HEK293 (cell line): ENCODE measurements at regions not wholly inside any gene's neighbourhood (a gene's known extent, or its start where the extent isn't known, plus 50 kb on each side); places are given as distances from the start of the nearest gene placed in this dataset.

Experiments used
- CTCF ChIA-PET: fragments of 350-600 bp; formaldehyde crosslinking; extraction: SDS; loops from one replicate; lab custom pipeline; 2021; ENCODE audit warnings: antibody characterized with exemption; lab: Yijun Ruan, JAX
- POLR2A ChIA-PET: fragments of 300-600 bp; formaldehyde crosslinking; extraction: SDS; loops from one replicate; lab custom pipeline; 2020; ENCODE audit warnings: antibody characterized with exemption, inconsistent platforms; lab: Yijun Ruan, JAX
- H3K27ac ChIP-seq: fragments of 200-500 bp; sonication (Bioruptor generic); 2 replicates; pipeline ENCODE4 v1.5.1; 2014; ENCODE audit warnings: low read depth, low read length, control low read depth, inconsistent platforms; ENCODE audit errors: extremely low read depth
- H3K36me3 ChIP-seq, 2 experiments: fragments of 200-500 bp in 1 of 2; sonication (Bioruptor generic) in 1 of 2; 1 replicate in 1 of 2; 2 replicates in 1 of 2; pipeline ENCODE4 v1.5.1; 2014 to 2017; ENCODE audit warnings: inconsistent platforms in 2 of 2, low read length in 2 of 2; ENCODE audit not compliant: control insufficient read depth in 2 of 2, insufficient read depth in 1 of 2
- H3K4me1 ChIP-seq: fragments of 200-500 bp; sonication (Bioruptor generic); 2 replicates; pipeline ENCODE4 v1.5.1; 2014; ENCODE audit warnings: mild to moderate bottlenecking, low read length, inconsistent platforms; ENCODE audit not compliant: control insufficient read depth, insufficient read depth
- H3K4me3 ChIP-seq: 2 replicates; pipeline ENCODE4 v1.5.1; 2011; ENCODE audit warnings: low read depth, mild to moderate bottlenecking, control low read depth, low read length, moderate library complexity
- H3K9me3 ChIP-seq: fragments of 200-500 bp; sonication (Bioruptor generic); 2 replicates; pipeline ENCODE4 v1.5.1; 2014; ENCODE audit warnings: low read depth, low read length, inconsistent platforms; ENCODE audit not compliant: control insufficient read depth, insufficient read depth
- FEZF1 ChIP-seq: fragments of 450-650 bp; formaldehyde crosslinking; IDR thresholded peaks from 2 replicates; pipeline ENCODE4 v1.5.1; 2016; ENCODE audit warnings: missing biosample characterization, missing genetic modification characterization
- GLI4 ChIP-seq: fragments of 450-650 bp; formaldehyde crosslinking; IDR thresholded peaks from 2 replicates; pipeline ENCODE4 v1.5.1; 2016; ENCODE audit warnings: missing biosample characterization, missing genetic modification characterization
- HOXC10 ChIP-seq: sonication (generic); formaldehyde crosslinking; IDR thresholded peaks from 2 replicates; pipeline ENCODE4 v1.8.1; 2023; ENCODE audit warnings: mild to moderate bottlenecking, missing genetic modification reagents
- KLF1 ChIP-seq: fragments of 450-650 bp; formaldehyde crosslinking; IDR thresholded peaks from 2 replicates; pipeline ENCODE4 v1.5.1; 2016; ENCODE audit warnings: missing biosample characterization, missing genetic modification characterization
- ZBTB20 ChIP-seq: fragments of 450-650 bp; formaldehyde crosslinking; IDR thresholded peaks from 2 replicates; pipeline ENCODE4 v1.5.1; 2016; ENCODE audit warnings: missing biosample characterization, missing genetic modification characterization
- ZBTB8A ChIP-seq: fragments of 450-650 bp; formaldehyde crosslinking; IDR thresholded peaks from 2 replicates; pipeline ENCODE4 v1.5.1; 2016; ENCODE audit warnings: missing biosample characterization, missing genetic modification characterization
- ZEB2 ChIP-seq: fragments of 450-650 bp; formaldehyde crosslinking; IDR thresholded peaks from 2 replicates; pipeline ENCODE4 v1.5.1; 2016; ENCODE audit warnings: missing biosample characterization, missing genetic modification characterization
- ZNF138 ChIP-seq: fragments of 450-650 bp; formaldehyde crosslinking; IDR thresholded peaks from 2 replicates; pipeline ENCODE4 v1.5.1; 2016; ENCODE audit warnings: missing biosample characterization, missing genetic modification characterization, borderline replicate concordance
- ZNF169 ChIP-seq: fragments of 450-650 bp; formaldehyde crosslinking; IDR thresholded peaks from 2 replicates; pipeline ENCODE4 v1.5.1; 2016; ENCODE audit warnings: missing biosample characterization, missing genetic modification characterization
- ZNF174 ChIP-seq: fragments of 450-650 bp; formaldehyde crosslinking; IDR thresholded peaks from 2 replicates; pipeline ENCODE4 v1.5.0; 2017; ENCODE audit warnings: missing biosample characterization, mild to moderate bottlenecking, missing genetic modification characterization
- ZNF221 ChIP-seq: fragments of 450-650 bp; formaldehyde crosslinking; IDR thresholded peaks from 2 replicates; pipeline ENCODE4 v1.5.1; 2017; ENCODE audit warnings: missing biosample characterization, missing genetic modification characterization, borderline replicate concordance
- ZNF341 ChIP-seq: fragments of 450-650 bp; formaldehyde crosslinking; IDR thresholded peaks from 2 replicates; pipeline ENCODE4; 2016; ENCODE audit warnings: low read depth, missing biosample characterization, missing genetic modification characterization
- ZNF48 ChIP-seq: fragments of 450-650 bp; formaldehyde crosslinking; IDR thresholded peaks from 2 replicates; pipeline ENCODE4 v1.5.1; 2016; ENCODE audit warnings: missing biosample characterization, missing genetic modification characterization
- ZNF529 ChIP-seq: fragments of 450-650 bp; formaldehyde crosslinking; IDR thresholded peaks from 2 replicates; pipeline ENCODE4 v1.5.1; 2017; ENCODE audit warnings: missing genetic modification characterization, missing biosample characterization; ENCODE audit not compliant: insufficient replicate concordance
- ZNF585B ChIP-seq: fragments of 450-650 bp; formaldehyde crosslinking; IDR thresholded peaks from 2 replicates; pipeline ENCODE4 v1.5.1; 2016; ENCODE audit warnings: missing biosample characterization, missing genetic modification characterization
- ZNF596 ChIP-seq: fragments of 450-650 bp; IDR thresholded peaks from 2 replicates; pipeline ENCODE4 v1.5.0; 2018; ENCODE audit warnings: missing biosample characterization, mild to moderate bottlenecking, missing genetic modification characterization, moderate library complexity
- ZNF623 ChIP-seq: fragments of 450-650 bp; formaldehyde crosslinking; IDR thresholded peaks from 2 replicates; pipeline ENCODE4 v1.5.1; 2016; ENCODE audit warnings: missing biosample characterization, missing genetic modification characterization
- ZNF677 ChIP-seq: fragments of 450-650 bp; IDR thresholded peaks from 2 replicates; pipeline ENCODE4 v1.5.0; 2018; ENCODE audit warnings: missing biosample characterization, mild to moderate bottlenecking, missing genetic modification characterization, moderate library complexity
- TF ChIP-seq, protein P1 (sequence below): fragments of 450-650 bp; formaldehyde crosslinking; IDR thresholded peaks from 2 replicates; pipeline ENCODE4 v1.5.1; 2017; ENCODE audit warnings: missing biosample characterization, missing genetic modification characterization
- TF ChIP-seq, protein P2 (sequence below): fragments of 450-650 bp; formaldehyde crosslinking; IDR thresholded peaks from 2 replicates; pipeline ENCODE4 v1.5.1; 2017; ENCODE audit warnings: missing biosample characterization, missing genetic modification characterization
- TF ChIP-seq, protein P3 (sequence below): fragments of 450-650 bp; IDR thresholded peaks from 2 replicates; pipeline ENCODE4 v1.5.1; 2018; ENCODE audit warnings: missing biosample characterization, missing genetic modification characterization
- TF ChIP-seq, protein P4 (sequence below): fragments of 450-650 bp; formaldehyde crosslinking; IDR thresholded peaks from 2 replicates; pipeline ENCODE4 v1.5.1; 2016; ENCODE audit warnings: missing biosample characterization, missing genetic modification characterization
- TF ChIP-seq, protein P5 (sequence below): fragments of 450-650 bp; formaldehyde crosslinking; IDR thresholded peaks from 2 replicates; pipeline ENCODE4 v1.5.1; 2016; ENCODE audit warnings: missing biosample characterization, missing genetic modification characterization

DNA sequence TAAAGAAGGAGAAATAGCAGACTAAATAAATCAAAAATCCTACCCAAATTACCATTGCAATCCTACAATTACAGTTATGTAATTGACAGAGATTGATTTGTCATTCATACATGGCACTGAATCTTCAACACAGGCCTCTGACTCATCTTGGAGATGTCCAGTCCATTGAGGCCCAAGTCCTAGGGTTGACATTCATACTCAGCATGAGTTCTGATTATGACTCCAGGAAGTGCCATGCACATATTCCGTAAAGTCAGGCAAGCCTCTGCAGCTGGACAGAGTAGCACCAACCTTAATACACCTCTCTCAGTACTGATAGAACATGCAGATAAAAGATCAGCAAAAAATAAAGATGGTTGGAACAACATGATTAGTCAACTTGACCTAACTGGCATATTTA lies 353.7 kb upstream of the NFE2L3 start:
- Histone ChIP-seq H3K27ac (no peak overlapping the region), H3K4me1 (no peaks in the 10 kb centered on the region; the same call in 1 of the 2 replicates), H3K9me3 (no peaks in the 10 kb centered on the region), H3K4me3 (no peak overlapping the region), H3K36me3 (no peaks in the 10 kb centered on the region)
- CTCF ChIA-PET: no interaction called here
- TF ChIP-seq FEZF1 (tag by site-specific recombination) (no peak), ZNF623 (tag by site-specific recombination) (no peak), ZNF585B (tag by site-specific recombination) (no peak), ZNF596 (tag by site-specific recombination) (no peak), KLF1 (no peak)
- TF ChIP-seq, protein P1, sequence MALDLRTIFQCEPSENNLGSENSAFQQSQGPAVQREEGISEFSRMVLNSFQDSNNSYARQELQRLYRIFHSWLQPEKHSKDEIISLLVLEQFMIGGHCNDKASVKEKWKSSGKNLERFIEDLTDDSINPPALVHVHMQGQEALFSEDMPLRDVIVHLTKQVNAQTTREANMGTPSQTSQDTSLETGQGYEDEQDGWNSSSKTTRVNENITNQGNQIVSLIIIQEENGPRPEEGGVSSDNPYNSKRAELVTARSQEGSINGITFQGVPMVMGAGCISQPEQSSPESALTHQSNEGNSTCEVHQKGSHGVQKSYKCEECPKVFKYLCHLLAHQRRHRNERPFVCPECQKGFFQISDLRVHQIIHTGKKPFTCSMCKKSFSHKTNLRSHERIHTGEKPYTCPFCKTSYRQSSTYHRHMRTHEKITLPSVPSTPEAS (tag by site-specific recombination): no peak
- TF ChIP-seq, protein P2, sequence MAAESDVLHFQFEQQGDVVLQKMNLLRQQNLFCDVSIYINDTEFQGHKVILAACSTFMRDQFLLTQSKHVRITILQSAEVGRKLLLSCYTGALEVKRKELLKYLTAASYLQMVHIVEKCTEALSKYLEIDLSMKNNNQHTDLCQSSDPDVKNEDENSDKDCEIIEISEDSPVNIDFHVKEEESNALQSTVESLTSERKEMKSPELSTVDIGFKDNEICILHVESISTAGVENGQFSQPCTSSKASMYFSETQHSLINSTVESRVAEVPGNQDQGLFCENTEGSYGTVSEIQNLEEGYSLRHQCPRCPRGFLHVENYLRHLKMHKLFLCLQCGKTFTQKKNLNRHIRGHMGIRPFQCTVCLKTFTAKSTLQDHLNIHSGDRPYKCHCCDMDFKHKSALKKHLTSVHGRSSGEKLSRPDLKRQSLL (tag by site-specific recombination): no peak
- TF ChIP-seq, protein P3, sequence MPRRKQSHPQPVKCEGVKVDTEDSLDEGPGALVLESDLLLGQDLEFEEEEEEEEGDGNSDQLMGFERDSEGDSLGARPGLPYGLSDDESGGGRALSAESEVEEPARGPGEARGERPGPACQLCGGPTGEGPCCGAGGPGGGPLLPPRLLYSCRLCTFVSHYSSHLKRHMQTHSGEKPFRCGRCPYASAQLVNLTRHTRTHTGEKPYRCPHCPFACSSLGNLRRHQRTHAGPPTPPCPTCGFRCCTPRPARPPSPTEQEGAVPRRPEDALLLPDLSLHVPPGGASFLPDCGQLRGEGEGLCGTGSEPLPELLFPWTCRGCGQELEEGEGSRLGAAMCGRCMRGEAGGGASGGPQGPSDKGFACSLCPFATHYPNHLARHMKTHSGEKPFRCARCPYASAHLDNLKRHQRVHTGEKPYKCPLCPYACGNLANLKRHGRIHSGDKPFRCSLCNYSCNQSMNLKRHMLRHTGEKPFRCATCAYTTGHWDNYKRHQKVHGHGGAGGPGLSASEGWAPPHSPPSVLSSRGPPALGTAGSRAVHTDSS: no peak
- POLR2A ChIA-PET: no interaction called here

DNA sequence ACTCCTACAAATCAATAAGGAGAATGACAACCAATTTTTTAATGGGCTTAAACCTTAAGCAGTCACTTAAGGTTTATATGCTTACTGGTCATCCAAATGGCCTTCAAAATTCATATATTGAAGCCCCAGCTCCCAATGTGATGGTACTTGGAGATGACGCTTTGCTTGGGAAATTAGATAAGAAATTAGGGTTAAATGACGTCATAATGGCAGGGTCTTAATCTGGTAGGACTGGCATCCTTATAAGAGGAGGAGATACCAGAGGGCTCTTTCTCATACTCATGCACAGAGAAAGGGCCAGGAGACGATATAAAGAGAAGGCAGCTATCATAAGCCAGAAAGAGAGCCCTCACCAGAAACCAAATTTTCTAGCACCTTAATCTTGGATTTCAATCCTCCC lies 350.8 kb upstream of the NFE2L3 start:
- Histone ChIP-seq H3K4me1 (peaks cover 9% of the 10 kb centered on the region), H3K9me3 (no peaks in the 10 kb centered on the region), H3K36me3 (no peaks in the 10 kb centered on the region), H3K27ac (no peak overlapping the region), H3K4me3 (no peak overlapping the region)
- CTCF ChIA-PET: interaction anchor here (0.6 to 1.2 kb wide), 2 partner anchors 48 to 53 kb away, joined by 3 to 4 read pairs; no protein-coding TSS in a partner anchor
- TF ChIP-seq ZNF48 (tag by site-specific recombination) (no peak), ZNF677 (tag by site-specific recombination) (no peak), ZBTB8A (tag by site-specific recombination) (no peak), ZNF529 (tag by site-specific recombination) (no peak), ZNF169 (no peak), ZNF221 (tag by site-specific recombination) (no peak), ZNF174 (tag by site-specific recombination) (no peak)
- POLR2A ChIA-PET: no interaction called here

DNA sequence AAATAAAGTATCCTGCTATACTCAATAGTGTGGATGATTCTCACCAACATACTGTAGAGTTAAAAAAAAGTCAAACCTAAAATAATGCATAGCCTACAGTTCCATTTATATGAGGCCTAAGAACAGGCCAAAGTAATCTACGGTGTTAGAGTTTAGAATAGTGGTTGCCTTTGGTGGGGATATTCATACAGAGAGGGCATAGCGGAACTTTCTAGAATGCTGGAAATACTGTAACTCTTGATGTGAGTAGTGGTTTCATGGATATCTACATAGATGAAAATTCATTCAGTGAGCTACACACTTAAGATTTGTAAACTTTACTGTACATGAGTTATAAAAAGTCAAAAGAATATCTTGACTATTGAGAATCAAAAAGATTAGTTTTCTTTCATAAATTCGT lies 349.9 kb upstream of the NFE2L3 start:
- POLR2A ChIA-PET: no interaction called here
- no peaks in the 10 kb centered on the region for H3K36me3 ChIP-seq
- no peak overlapping the region for H3K27ac ChIP-seq
- no peak overlapping the region for H3K4me3 ChIP-seq
- CTCF ChIA-PET: no interaction called here
- no peak for TF ChIP-seq ZEB2 (tag by site-specific recombination)
- TF ChIP-seq, all 188 proteins: peak for 0
- H3K9me3 ChIP-seq: no peaks in the 10 kb centered on the region
- H3K4me1 ChIP-seq: peaks cover 9% of the 10 kb centered on the region

DNA sequence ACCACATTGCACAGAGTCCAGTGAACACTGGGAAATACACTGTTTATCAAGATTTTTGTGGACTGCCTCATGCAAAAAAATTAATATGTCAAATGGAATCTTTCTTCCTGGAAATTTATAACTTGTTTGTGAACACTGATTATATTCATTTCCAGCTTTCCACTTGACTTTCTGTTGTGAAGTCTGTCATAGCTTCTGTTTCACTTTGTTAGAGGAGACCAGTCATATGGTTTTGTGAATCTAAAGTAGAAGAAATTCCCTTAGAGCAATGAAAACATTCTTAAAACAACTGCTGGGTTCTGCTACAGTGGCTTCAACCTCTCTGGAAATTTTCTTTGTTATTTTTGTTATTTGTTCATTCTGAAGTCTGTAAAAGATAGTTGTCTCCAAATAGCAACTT lies 349.5 kb upstream of the NFE2L3 start:
- Histone ChIP-seq H3K4me1 (peaks cover 9% of the 10 kb centered on the region), H3K36me3 (no peaks in the 10 kb centered on the region), H3K27ac (no peak overlapping the region), H3K4me3 (no peak overlapping the region), H3K9me3 (no peaks in the 10 kb centered on the region)
- CTCF ChIA-PET: no interaction called here
- POLR2A ChIA-PET: no interaction called here
- no peak for TF ChIP-seq GLI4 (tag by site-specific recombination)
- TF ChIP-seq, protein P4, sequence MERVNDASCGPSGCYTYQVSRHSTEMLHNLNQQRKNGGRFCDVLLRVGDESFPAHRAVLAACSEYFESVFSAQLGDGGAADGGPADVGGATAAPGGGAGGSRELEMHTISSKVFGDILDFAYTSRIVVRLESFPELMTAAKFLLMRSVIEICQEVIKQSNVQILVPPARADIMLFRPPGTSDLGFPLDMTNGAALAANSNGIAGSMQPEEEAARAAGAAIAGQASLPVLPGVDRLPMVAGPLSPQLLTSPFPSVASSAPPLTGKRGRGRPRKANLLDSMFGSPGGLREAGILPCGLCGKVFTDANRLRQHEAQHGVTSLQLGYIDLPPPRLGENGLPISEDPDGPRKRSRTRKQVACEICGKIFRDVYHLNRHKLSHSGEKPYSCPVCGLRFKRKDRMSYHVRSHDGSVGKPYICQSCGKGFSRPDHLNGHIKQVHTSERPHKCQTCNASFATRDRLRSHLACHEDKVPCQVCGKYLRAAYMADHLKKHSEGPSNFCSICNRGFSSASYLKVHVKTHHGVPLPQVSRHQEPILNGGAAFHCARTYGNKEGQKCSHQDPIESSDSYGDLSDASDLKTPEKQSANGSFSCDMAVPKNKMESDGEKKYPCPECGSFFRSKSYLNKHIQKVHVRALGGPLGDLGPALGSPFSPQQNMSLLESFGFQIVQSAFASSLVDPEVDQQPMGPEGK (tag by site-specific recombination): no peak
- TF ChIP-seq, protein P5, sequence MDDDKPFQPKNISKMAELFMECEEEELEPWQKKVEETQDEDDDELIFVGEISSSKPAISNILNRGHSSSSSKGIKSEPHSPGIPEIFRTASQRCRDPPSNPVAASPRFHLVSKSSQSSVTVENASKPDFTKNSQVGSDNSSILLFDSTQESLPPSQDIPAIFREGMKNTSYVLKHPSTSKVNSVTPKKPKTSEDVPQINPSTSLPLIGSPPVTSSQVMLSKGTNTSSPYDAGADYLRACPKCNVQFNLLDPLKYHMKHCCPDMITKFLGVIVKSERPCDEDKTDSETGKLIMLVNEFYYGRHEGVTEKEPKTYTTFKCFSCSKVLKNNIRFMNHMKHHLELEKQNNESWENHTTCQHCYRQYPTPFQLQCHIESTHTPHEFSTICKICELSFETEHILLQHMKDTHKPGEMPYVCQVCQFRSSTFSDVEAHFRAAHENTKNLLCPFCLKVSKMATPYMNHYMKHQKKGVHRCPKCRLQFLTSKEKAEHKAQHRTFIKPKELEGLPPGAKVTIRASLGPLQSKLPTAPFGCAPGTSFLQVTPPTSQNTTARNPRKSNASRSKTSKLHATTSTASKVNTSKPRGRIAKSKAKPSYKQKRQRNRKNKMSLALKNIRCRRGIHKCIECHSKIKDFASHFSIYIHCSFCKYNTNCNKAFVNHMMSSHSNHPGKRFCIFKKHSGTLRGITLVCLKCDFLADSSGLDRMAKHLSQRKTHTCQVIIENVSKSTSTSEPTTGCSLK: no peak
- no peak for TF ChIP-seq ZNF138 (tag by site-specific recombination)
- no peak for TF ChIP-seq ZBTB20 (tag by site-specific recombination)
- no peak for TF ChIP-seq ZNF341 (tag by site-specific recombination)
- TF ChIP-seq HOXC10: no peak
